ENCODE measurements at regions not wholly inside any gene's neighbourhood (a gene's known extent, or its start where the extent isn't known, plus 50 kb on each side); places are given as distances from the start of the nearest gene placed in this dataset.

DNA sequence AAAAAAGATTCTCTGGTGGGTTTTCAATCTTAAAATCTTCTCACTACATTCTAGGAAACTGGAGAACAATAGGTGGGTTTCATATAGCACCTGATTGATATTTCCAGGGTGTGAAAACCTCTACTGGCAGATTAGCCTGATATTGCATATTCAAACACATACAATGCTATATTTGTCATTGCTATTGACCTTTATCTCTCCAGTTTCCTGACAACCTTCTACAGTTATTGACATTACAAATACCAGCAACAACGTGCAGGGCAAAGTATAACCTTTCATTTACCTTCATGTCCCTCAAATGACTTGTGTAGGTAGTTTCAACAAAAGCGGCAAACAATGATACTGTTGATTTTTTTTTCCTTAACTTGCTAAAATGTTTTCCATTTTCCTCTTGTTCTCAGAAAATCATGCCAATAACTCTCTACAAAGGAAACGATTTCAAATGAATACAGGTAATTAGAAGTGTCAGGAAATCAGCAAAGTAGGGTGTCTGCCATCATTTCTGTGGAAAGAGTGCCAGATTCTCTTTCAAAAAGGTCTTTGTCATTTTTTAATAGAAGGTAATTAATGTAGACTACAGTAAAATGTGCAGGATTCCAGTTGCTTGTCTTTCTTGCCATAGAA, 72.6 kb upstream of the CDIN1 start:
- TF ChIP-seq, protein P1, sequence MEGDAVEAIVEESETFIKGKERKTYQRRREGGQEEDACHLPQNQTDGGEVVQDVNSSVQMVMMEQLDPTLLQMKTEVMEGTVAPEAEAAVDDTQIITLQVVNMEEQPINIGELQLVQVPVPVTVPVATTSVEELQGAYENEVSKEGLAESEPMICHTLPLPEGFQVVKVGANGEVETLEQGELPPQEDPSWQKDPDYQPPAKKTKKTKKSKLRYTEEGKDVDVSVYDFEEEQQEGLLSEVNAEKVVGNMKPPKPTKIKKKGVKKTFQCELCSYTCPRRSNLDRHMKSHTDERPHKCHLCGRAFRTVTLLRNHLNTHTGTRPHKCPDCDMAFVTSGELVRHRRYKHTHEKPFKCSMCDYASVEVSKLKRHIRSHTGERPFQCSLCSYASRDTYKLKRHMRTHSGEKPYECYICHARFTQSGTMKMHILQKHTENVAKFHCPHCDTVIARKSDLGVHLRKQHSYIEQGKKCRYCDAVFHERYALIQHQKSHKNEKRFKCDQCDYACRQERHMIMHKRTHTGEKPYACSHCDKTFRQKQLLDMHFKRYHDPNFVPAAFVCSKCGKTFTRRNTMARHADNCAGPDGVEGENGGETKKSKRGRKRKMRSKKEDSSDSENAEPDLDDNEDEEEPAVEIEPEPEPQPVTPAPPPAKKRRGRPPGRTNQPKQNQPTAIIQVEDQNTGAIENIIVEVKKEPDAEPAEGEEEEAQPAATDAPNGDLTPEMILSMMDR (IDR thresholded peaks at IDR 0.05), result no peak
- no peak for TF ChIP-seq POLR2A (IDR thresholded peaks at IDR 0.05)

Data from tibial nerve (tissue), 3 donors.